GM23338 (cell line): ENCODE measurements at regions not wholly inside any gene's neighbourhood (a gene's known extent, or its start where the extent isn't known, plus 50 kb on each side); places are given as distances from the start of the nearest gene placed in this dataset.
A peak's percentile ranks its signal among the peaks of the same experiment; 100 is the strongest.

ENCODE experiments used
- ATAC-seq: fragments of 200-7000 bp; cut with Tn5 transposase; 3 replicates; pipeline ENCODE4 v1.9.1; 2020
- DNase-seq: peaks from one replicate; pipeline ENCODE4 v3.0.0-alpha.2; 2015; ENCODE audit warnings: low spot score
- H2AFZ ChIP-seq: fragments of 200-600 bp; sonication (generic); 2 replicates; pipeline ENCODE4 v1.8.0; 2016; ENCODE audit warnings: antibody characterized with exemption, mild to moderate bottlenecking, moderate library complexity
- H3F3A ChIP-seq: fragments of 200-600 bp; sonication (generic); replicated peaks from 2 replicates; pipeline ENCODE4 v1.8.0; 2017; ENCODE audit warnings: antibody characterized with exemption, mixed run types, low read depth
- H3K27ac ChIP-seq: fragments of 200-600 bp; sonication (generic); 2 replicates; pipeline ENCODE4 v1.6.1; 2016; ENCODE audit warnings: low read depth
- H3K27me3 ChIP-seq: fragments of 200-600 bp; sonication (generic); 2 replicates; pipeline ENCODE4 v1.8.0; 2016; ENCODE audit warnings: mild to moderate bottlenecking, mixed run types, moderate library complexity; ENCODE audit not compliant: insufficient read depth
- H3K36me3 ChIP-seq: fragments of 200-600 bp; sonication (generic); 2 replicates; pipeline ENCODE4 v1.8.0; 2016; ENCODE audit warnings: mild to moderate bottlenecking; ENCODE audit not compliant: insufficient read depth
- H3K4me1 ChIP-seq: fragments of 200-600 bp; sonication (generic); 2 replicates; pipeline ENCODE4 v1.8.0; 2016; ENCODE audit warnings: mild to moderate bottlenecking, moderate library complexity; ENCODE audit not compliant: insufficient read depth
- H3K4me2 ChIP-seq: fragments of 200-600 bp; sonication (generic); 2 replicates; pipeline ENCODE4 v1.7.1; 2017; ENCODE audit warnings: mixed run types
- H3K4me3 ChIP-seq: fragments of 200-600 bp; sonication (generic); 2 replicates; pipeline ENCODE4 v1.6.1; 2016; ENCODE audit warnings: mixed run types
- H3K79me2 ChIP-seq: fragments of 200-600 bp; sonication (generic); replicated peaks from 2 replicates; pipeline ENCODE4 v1.8.0; 2017; ENCODE audit warnings: mild to moderate bottlenecking; ENCODE audit not compliant: insufficient read depth
- H3K9me2 ChIP-seq: fragments of 200-600 bp; sonication (generic); 2 replicates; pipeline ENCODE4 v1.8.0; 2017; ENCODE audit not compliant: insufficient read depth
- H4K20me1 ChIP-seq: fragments of 200-600 bp; sonication (generic); replicated peaks from 2 replicates; pipeline ENCODE4 v1.8.0; 2017; ENCODE audit warnings: mild to moderate bottlenecking; ENCODE audit not compliant: insufficient read depth
- H3K27ac Mint-ChIP-seq: 2 replicates; pipeline ENCODE4 v1.8.0; 2020; ENCODE audit warnings: inconsistent platforms, mild to moderate bottlenecking, moderate library complexity, mixed read lengths
- H3K27me3 Mint-ChIP-seq: 3 replicates; pipeline ENCODE4 v1.8.0; 2022; ENCODE audit warnings: low read depth, mild to moderate bottlenecking, moderate library complexity, mixed read lengths, inconsistent platforms; ENCODE audit not compliant: insufficient read depth, poor library complexity
- H3K36me3 Mint-ChIP-seq: 3 replicates; pipeline ENCODE4 v1.8.0; 2021; ENCODE audit warnings: low read depth, mild to moderate bottlenecking, inconsistent platforms, moderate library complexity, mixed read lengths
- H3K4me1 Mint-ChIP-seq: 3 replicates; pipeline ENCODE4 v1.8.0; 2020; ENCODE audit warnings: mild to moderate bottlenecking, inconsistent platforms, mixed read lengths
- H3K4me3 Mint-ChIP-seq: 3 replicates; pipeline ENCODE4 v1.8.0; 2021; ENCODE audit warnings: moderate library complexity, mild to moderate bottlenecking, inconsistent platforms, mixed read lengths
- H3K9me3 Mint-ChIP-seq: 3 replicates; pipeline ENCODE4 v1.8.0; 2020; ENCODE audit warnings: moderate library complexity, mild to moderate bottlenecking, inconsistent platforms, mixed read lengths
- ETS1 ChIP-seq: IDR thresholded peaks from 2 replicates; pipeline ENCODE4 v1.6.1; 2016; ENCODE audit warnings: antibody characterized with exemption
- EZH2 ChIP-seq: fragments of 200-600 bp; sonication (generic); IDR thresholded peaks from one replicate; pipeline ENCODE4 v1.8.0; 2017; ENCODE audit warnings: antibody characterized with exemption, mild to moderate bottlenecking, low read depth; ENCODE audit not compliant: unreplicated experiment
- EZH2phosphoT487 ChIP-seq: fragments of 200-600 bp; sonication (generic); IDR thresholded peaks from one replicate; pipeline ENCODE4 v1.8.1; 2018; ENCODE audit warnings: antibody characterized with exemption; ENCODE audit not compliant: unreplicated experiment
- JUNB ChIP-seq: IDR thresholded peaks from one replicate; pipeline ENCODE4 v1.6.1; 2016; ENCODE audit warnings: antibody characterized with exemption; ENCODE audit not compliant: unreplicated experiment
- NANOG ChIP-seq: IDR thresholded peaks from 2 replicates; pipeline ENCODE4 v1.6.1; 2016; ENCODE audit warnings: antibody characterized with exemption, borderline replicate concordance
- REST ChIP-seq: IDR thresholded peaks from one replicate; pipeline ENCODE4 v1.6.1; 2018; ENCODE audit warnings: antibody characterized with exemption; ENCODE audit not compliant: unreplicated experiment
- STAT1 ChIP-seq: IDR thresholded peaks from one replicate; pipeline ENCODE4 v1.6.1; 2016; ENCODE audit warnings: antibody characterized with exemption; ENCODE audit not compliant: unreplicated experiment
- ZNF114 ChIP-seq: fragments of 250-450 bp; sonication (Bioruptor Pico); IDR thresholded peaks from 2 replicates; pipeline ENCODE4 v1.5.0; 2020; ENCODE audit warnings: mild to moderate bottlenecking, moderate library complexity
- ZNF331 ChIP-seq: fragments of 250-450 bp; sonication (Bioruptor Pico); IDR thresholded peaks from 2 replicates; pipeline ENCODE4 v1.5.0; 2020; ENCODE audit warnings: low read depth, mild to moderate bottlenecking, moderate library complexity
- ZNF462 ChIP-seq: fragments of 250-450 bp; sonication (Bioruptor Pico); IDR thresholded peaks from 2 replicates; pipeline ENCODE4 v1.5.0; 2020; ENCODE audit warnings: mild to moderate bottlenecking, moderate library complexity

DNA sequence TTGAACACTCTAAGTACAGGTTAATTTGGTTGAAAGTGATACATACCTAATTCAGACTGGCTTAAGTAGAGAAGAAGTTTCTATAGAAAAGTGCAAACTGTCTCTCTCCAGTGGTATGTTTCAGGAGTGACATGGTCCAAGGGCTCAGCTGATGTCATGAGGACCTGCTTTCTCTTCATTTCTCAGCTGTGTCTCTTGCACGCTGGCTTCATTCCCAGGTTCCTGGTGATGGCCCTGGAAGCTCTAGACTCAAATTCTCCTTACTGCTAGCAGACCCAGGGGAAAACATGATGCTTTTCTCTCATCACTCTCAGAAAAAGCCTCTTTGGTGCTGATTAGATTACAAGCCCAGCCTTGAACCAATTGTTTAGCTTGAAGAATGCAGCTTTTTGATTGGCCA is 211.9 kb upstream of the CLINT1 start:
- no peak overlapping the region; the same call in 1 of the 2 replicates for H2AFZ ChIP-seq
- Mint-ChIP-seq H3K36me3 (no peaks in the 10 kb centered on the region), H3K4me1 (peaks cover 8% of the 10 kb centered on the region; the same call in 2 of the 3 replicates), H3K27ac (no peak overlapping the region), H3K4me3 (no peak overlapping the region), H3K9me3 (no peaks in the 10 kb centered on the region), H3K27me3 (no peaks in the 10 kb centered on the region)
- H3K4me2 ChIP-seq: no peak overlapping the region
- no peaks in the 10 kb centered on the region for H3K27me3 ChIP-seq
- H3K9me2 ChIP-seq: peaks cover 19% of the 10 kb centered on the region; the same call in 1 of the 2 replicates
- no peaks in the 10 kb centered on the region for H3F3A ChIP-seq
- no peaks in the 10 kb centered on the region for H3K4me1 ChIP-seq
- H3K27ac ChIP-seq: no peak overlapping the region
- TF ChIP-seq JUNB (no peak), ETS1 (no peak)
- no peaks in the 10 kb centered on the region for H3K36me3 ChIP-seq
- no peaks in the 10 kb centered on the region for H4K20me1 ChIP-seq
- DNase-seq (no peak), ATAC-seq (no peak)
- no peak overlapping the region for H3K4me3 ChIP-seq
- no peaks in the 10 kb centered on the region for H3K79me2 ChIP-seq

DNA sequence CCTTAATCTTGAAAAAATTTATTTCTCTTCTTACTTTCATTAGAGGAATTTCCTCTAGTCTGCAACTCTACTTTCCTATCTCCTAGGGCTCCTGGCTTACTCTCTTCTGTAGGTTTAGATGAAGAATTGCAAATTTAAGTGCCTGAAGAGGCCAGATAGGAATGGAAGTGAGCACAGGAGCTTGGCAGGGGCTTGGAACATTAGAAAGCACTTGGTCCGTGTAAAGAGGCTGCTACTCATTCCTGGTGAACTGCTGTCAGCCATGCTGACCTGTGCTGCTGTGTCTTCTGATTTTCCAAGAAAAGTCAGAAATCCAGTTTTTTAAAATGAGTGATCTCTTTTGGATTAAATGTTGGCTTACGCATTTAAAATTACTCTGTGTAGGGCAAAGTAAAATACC is 210.9 kb upstream of the CLINT1 start:
- Mint-ChIP-seq H3K4me3 (no peak overlapping the region), H3K9me3 (no peaks in the 10 kb centered on the region), H3K36me3 (no peaks in the 10 kb centered on the region), H3K27ac (no peak overlapping the region), H3K27me3 (no peaks in the 10 kb centered on the region), H3K4me1 (peaks cover 2% of the 10 kb centered on the region; the same call in 1 of the 3 replicates)
- DNase-seq: no peak
- H3F3A ChIP-seq: no peaks in the 10 kb centered on the region
- H3K36me3 ChIP-seq: no peaks in the 10 kb centered on the region
- H3K4me3 ChIP-seq: no peak overlapping the region
- no peaks in the 10 kb centered on the region for H3K27me3 ChIP-seq
- no peaks in the 10 kb centered on the region for H3K4me1 ChIP-seq
- no peak for ATAC-seq
- H3K27ac ChIP-seq: no peak overlapping the region
- peak overlapping the region; percentile 72; the same call in 1 of the 2 replicates for H2AFZ ChIP-seq
- no peaks in the 10 kb centered on the region for H3K79me2 ChIP-seq
- no peak overlapping the region for H3K4me2 ChIP-seq
- no peaks in the 10 kb centered on the region for H4K20me1 ChIP-seq
- peaks cover 19% of the 10 kb centered on the region; the same call in 1 of the 2 replicates for H3K9me2 ChIP-seq
- TF ChIP-seq EZH2 (no peak), STAT1 (no peak), EZH2phosphoT487 (no peak), ZNF114 (CRISPR knock-in tag) (no peak), NANOG (no peak), ZNF462 (no peak), JUNB (no peak), ZNF331 (CRISPR knock-in tag) (no peak), REST (no peak), ETS1 (no peak)
